Endothelial cell of umbilical vein (primary cell): ENCODE measurements at regions not wholly inside any gene's neighbourhood (a gene's known extent, or its start where the extent isn't known, plus 50 kb on each side); places are given as distances from the start of the nearest gene placed in this dataset.

Source experiments
- BruUV-seq: library from RNA; stranded (reverse); fragments of 400-500 nt; replicated peaks from 2 replicates; lab custom pipeline; 2021; lab: Mats Ljungman, UMichigan
- CTCF ChIA-PET: fragments of 300-600, 350-600 bp; sonication (Branson Sonifier 250); formaldehyde crosslinking; loops from one replicate; lab custom pipeline; 2021; ENCODE audit warnings: antibody characterized with exemption, inconsistent platforms; lab: Charles Lee
- POLR2A ChIA-PET: fragments of 300-600, 350-600 bp; sonication (Branson Sonifier 250); formaldehyde crosslinking; loops from one replicate; lab custom pipeline; 2021; ENCODE audit warnings: antibody characterized with exemption, inconsistent platforms; lab: Charles Lee
- DNase-seq: peaks from one replicate; pipeline ENCODE4 v3.0.0-alpha.2; 2011; ENCODE audit warnings: low read depth, low spot score
- FAIRE-seq: peaks from 2 replicates; lab custom pipeline; 2011; peaks lifted over from hg19 to GRCh38; lab: Jason Lieb, UNC
- H2AFZ ChIP-seq: 2 replicates; pipeline ENCODE4 v1.6.0; 2012; ENCODE audit warnings: low read depth, low read length, control low read depth, inconsistent platforms
- H3K27ac ChIP-seq: 2 replicates; pipeline ENCODE4 v1.5.1; 2011; ENCODE audit warnings: low read depth, mild to moderate bottlenecking, control low read depth, low read length, moderate library complexity; ENCODE audit not compliant: insufficient read depth
- H3K27me3 ChIP-seq, 2 experiments: 2 replicates each; pipeline versions ENCODE4 v1.6.0 to v1.6.1; 2011; ENCODE audit warnings: low read length in 2 of 2, mixed read lengths in 1 of 2; ENCODE audit not compliant: control insufficient read depth in 2 of 2, insufficient read depth in 2 of 2
- H3K36me3 ChIP-seq, 2 experiments: 2 replicates in 1 of 2; 3 replicates in 1 of 2; pipeline ENCODE4 v1.5.1; 2011; ENCODE audit warnings: low read length in 2 of 2, mild to moderate bottlenecking in 1 of 2, moderate library complexity in 1 of 2; ENCODE audit not compliant: control insufficient read depth in 2 of 2, insufficient read depth in 2 of 2; ENCODE audit errors: extremely low read depth in 1 of 2
- H3K4me1 ChIP-seq: 3 replicates; pipeline ENCODE4 v1.5.1; 2011; ENCODE audit warnings: mild to moderate bottlenecking, low read length; ENCODE audit not compliant: control insufficient read depth, insufficient read depth; ENCODE audit errors: extremely low read depth
- H3K4me2 ChIP-seq: 2 replicates; pipeline ENCODE4 v1.6.1; 2011; ENCODE audit warnings: low read length, control low read depth, mixed read lengths; ENCODE audit not compliant: insufficient read depth
- H3K4me3 ChIP-seq, 3 experiments: fragments of 200-600 bp in 1 of 3; sonication (generic), shearing (Covaris generic) in 1 of 3; replicated peaks in 1 of 3; 2 replicates each; pipeline ENCODE4 v1.5.1; 2011 to 2016; ENCODE audit warnings: control low read depth in 3 of 3, low read length in 3 of 3, mild to moderate bottlenecking in 2 of 3, inconsistent platforms in 1 of 3, low read depth in 1 of 3, moderate library complexity in 1 of 3; ENCODE audit not compliant: insufficient read depth in 1 of 3
- H3K79me2 ChIP-seq: 2 replicates; pipeline ENCODE4 v1.6.0; 2012; ENCODE audit warnings: low read length, inconsistent platforms; ENCODE audit not compliant: control insufficient read depth, insufficient read depth
- H3K9ac ChIP-seq: replicated peaks from 2 replicates; pipeline ENCODE3; 2011; ENCODE audit warnings: low read length, control low read depth; ENCODE audit not compliant: insufficient read depth; ENCODE audit errors: extremely low read depth
- H3K9me1 ChIP-seq: replicated peaks from 3 replicates; pipeline ENCODE4 v1.6.0; 2011; ENCODE audit warnings: mild to moderate bottlenecking, low read length; ENCODE audit not compliant: control insufficient read depth, insufficient read depth; ENCODE audit errors: extremely low read depth
- H3K9me3 ChIP-seq: replicated peaks from 2 replicates; pipeline ENCODE4 v1.5.1; 2012; ENCODE audit warnings: low read length, inconsistent platforms; ENCODE audit not compliant: control insufficient read depth, insufficient read depth
- H4K20me1 ChIP-seq: replicated peaks from 2 replicates; pipeline ENCODE3; 2011; ENCODE audit warnings: mild to moderate bottlenecking, low read length; ENCODE audit not compliant: control insufficient read depth, insufficient read depth; ENCODE audit errors: extremely low read depth
- EZH2 ChIP-seq: IDR thresholded peaks from 2 replicates; pipeline ENCODE4 v1.6.1; 2012; ENCODE audit warnings: borderline replicate concordance, low read depth, mild to moderate bottlenecking, moderate library complexity, low read length, inconsistent platforms; ENCODE audit not compliant: severe bottlenecking
- FOS ChIP-seq: IDR thresholded peaks from 2 replicates; pipeline ENCODE4 v1.6.1; 2011; ENCODE audit warnings: mild to moderate bottlenecking, low read length, moderate library complexity, borderline replicate concordance; ENCODE audit not compliant: insufficient read depth
- GATA2 ChIP-seq: IDR thresholded peaks from 2 replicates; pipeline ENCODE4 v1.7.0; 2011; ENCODE audit warnings: low read depth, mild to moderate bottlenecking, moderate library complexity, mixed read lengths, low read length; ENCODE audit not compliant: insufficient read length, insufficient read depth
- JUN ChIP-seq: IDR thresholded peaks from 2 replicates; pipeline ENCODE4 v1.6.1; 2011; ENCODE audit warnings: borderline replicate concordance, low read depth; ENCODE audit not compliant: insufficient read length, insufficient read depth
- MYC ChIP-seq: IDR thresholded peaks from one replicate; pipeline ENCODE4 v1.6.1; 2011; ENCODE audit warnings: mild to moderate bottlenecking, low read depth, low read length
- POLR2A ChIP-seq: IDR thresholded peaks from 2 replicates; pipeline ENCODE4 v1.6.1; 2012; ENCODE audit warnings: low read depth, mild to moderate bottlenecking, control low read depth, low read length
- POLR2AphosphoS5 ChIP-seq: IDR thresholded peaks from 2 replicates; pipeline ENCODE4 v1.6.1; 2012; ENCODE audit warnings: low read depth, mild to moderate bottlenecking, control low read depth, low read length, moderate library complexity; ENCODE audit not compliant: insufficient read depth
- dilution Hi-C: fragments of 300-500 bp; cut with MboI; formaldehyde crosslinking; loops from one replicate; pipeline ENCODE4 v1.15.0; 2019; ENCODE audit warnings: low sequenced_read_pairs; ENCODE audit not compliant: extremely low pct_ligation_motif_present
- intact Hi-C: fragments of 100-400 bp; cut with micrococcal nuclease; formaldehyde crosslinking; loops from one replicate; pipeline ENCODE4 v1.10.0; 2022
- TF ChIP-seq, protein P1 (sequence below), 2 donors: IDR thresholded peaks; 1 replicate in 1 of 2; 2 replicates in 1 of 2; pipeline ENCODE4 v1.5.1; 2011; ENCODE audit warnings: low read length in 2 of 2, mild to moderate bottlenecking in 2 of 2, moderate library complexity in 2 of 2, control low read depth in 1 of 2, inconsistent platforms in 1 of 2, low read depth in 1 of 2; ENCODE audit not compliant: insufficient read depth in 1 of 2; ENCODE audit errors: extremely low read depth in 1 of 2
- TF ChIP-seq, protein P2 (sequence below): IDR thresholded peaks from 2 replicates; pipeline ENCODE4 v1.6.1; 2011; ENCODE audit not compliant: insufficient read depth, insufficient read length

DNA sequence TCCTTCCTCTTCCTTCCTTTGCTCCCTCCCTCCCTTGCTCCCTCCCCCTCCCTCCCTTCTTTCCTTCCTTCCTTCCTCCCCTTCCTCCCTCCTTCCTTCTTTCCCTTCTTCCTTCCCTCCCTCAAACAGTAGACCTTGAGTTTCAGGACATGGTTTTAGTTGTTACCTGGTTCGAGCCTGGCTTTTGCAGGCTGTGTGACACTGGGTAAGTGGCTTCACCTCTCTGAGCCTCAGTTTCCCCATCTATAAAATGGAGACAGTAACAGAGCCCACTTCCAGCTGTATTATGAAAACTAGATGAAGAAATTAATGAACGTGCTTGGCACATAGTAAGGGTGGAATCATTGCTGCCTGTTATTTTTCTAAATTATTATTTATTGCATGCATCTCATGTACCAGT lies 171.0 kb upstream of the LHX5 start:
- H2AFZ ChIP-seq = no peak overlapping the region
- no peaks in the 10 kb centered on the region for H3K4me1 ChIP-seq
- TF ChIP-seq GATA2 (no peak), MYC (no peak), JUN (no peak), FOS (no peak), EZH2 (no peak), POLR2AphosphoS5 (no peak), POLR2A (no peak)
- TF ChIP-seq, protein P1, sequence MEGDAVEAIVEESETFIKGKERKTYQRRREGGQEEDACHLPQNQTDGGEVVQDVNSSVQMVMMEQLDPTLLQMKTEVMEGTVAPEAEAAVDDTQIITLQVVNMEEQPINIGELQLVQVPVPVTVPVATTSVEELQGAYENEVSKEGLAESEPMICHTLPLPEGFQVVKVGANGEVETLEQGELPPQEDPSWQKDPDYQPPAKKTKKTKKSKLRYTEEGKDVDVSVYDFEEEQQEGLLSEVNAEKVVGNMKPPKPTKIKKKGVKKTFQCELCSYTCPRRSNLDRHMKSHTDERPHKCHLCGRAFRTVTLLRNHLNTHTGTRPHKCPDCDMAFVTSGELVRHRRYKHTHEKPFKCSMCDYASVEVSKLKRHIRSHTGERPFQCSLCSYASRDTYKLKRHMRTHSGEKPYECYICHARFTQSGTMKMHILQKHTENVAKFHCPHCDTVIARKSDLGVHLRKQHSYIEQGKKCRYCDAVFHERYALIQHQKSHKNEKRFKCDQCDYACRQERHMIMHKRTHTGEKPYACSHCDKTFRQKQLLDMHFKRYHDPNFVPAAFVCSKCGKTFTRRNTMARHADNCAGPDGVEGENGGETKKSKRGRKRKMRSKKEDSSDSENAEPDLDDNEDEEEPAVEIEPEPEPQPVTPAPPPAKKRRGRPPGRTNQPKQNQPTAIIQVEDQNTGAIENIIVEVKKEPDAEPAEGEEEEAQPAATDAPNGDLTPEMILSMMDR (IDR thresholded peaks at IDR 0.05; ENCODE audit: extremely low read depth in 1 of 2, insufficient read depth in 1 of 2, low read depth in 1 of 2, low read length in 2 of 2) = no peak
- TF ChIP-seq, protein P2, sequence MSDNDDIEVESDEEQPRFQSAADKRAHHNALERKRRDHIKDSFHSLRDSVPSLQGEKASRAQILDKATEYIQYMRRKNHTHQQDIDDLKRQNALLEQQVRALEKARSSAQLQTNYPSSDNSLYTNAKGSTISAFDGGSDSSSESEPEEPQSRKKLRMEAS = no peak
- CTCF ChIA-PET = no interaction called here
- intact Hi-C loops (no loop called here), dilution Hi-C loops (no loop called here)
- BruUV-seq = no TSS peak
- no peak overlapping the region for H3K4me3 ChIP-seq
- no peaks in the 10 kb centered on the region for H3K9me1 ChIP-seq
- no peaks in the 10 kb centered on the region for H4K20me1 ChIP-seq
- no peaks in the 10 kb centered on the region for H3K79me2 ChIP-seq
- H3K4me2 ChIP-seq = no peak overlapping the region
- POLR2A ChIA-PET = no interaction called here
- FAIRE-seq (no peak), DNase-seq (no peak)
- H3K27ac ChIP-seq = no peak overlapping the region
- no peak overlapping the region for H3K9ac ChIP-seq
- no peaks in the 10 kb centered on the region for H3K9me3 ChIP-seq
- no peaks in the 10 kb centered on the region for H3K27me3 ChIP-seq
- no peaks in the 10 kb centered on the region for H3K36me3 ChIP-seq
